ENCODE measurements at regions not wholly inside any gene's neighbourhood (a gene's known extent, or its start where the extent isn't known, plus 50 kb on each side); places are given as distances from the start of the nearest gene placed in this dataset.

DNA sequence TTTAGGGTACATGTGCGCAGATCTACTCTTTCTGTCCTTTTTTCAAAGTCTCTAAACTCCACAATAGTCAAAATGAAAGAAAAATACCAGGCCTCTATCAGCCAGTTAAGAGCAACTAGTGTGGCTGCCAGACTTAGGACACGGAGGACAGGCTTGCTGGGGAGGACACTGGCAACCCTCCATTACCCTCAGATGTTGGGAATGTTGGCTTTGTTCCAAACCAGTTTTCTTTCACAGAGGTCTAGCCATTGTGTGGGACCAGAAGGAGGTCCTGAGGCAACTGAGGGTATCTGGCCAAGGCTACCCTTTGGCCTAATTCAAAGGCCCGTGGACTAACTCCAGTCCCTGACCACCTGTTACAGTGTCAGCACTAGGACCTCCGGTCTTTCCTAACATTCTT lies 51.2 kb upstream of the MED9 start:
- no peaks in the 10 kb centered on the region for H3K27me3 ChIP-seq (ENCODE audit: control insufficient read depth in 3 of 3, insufficient read depth in 3 of 3, low read length in 3 of 3)
- H3K9me3 ChIP-seq (ENCODE audit: control insufficient read depth in 2 of 2, insufficient read depth in 1 of 2, low read depth in 1 of 2, low read length in 1 of 2), result peaks cover 0 to 21% of the 10 kb centered on the region in 2 donors
- WGBS, 3 donors, result 85 to 94% (median 93%) methylated on average over 4 of the region's 4 CpGs
- no peak overlapping the region for H3K4me3 ChIP-seq (ENCODE audit: low read depth in 1 of 3, low read length in 3 of 3)
- H3K36me3 ChIP-seq (ENCODE audit: control insufficient read depth in 3 of 3, insufficient read depth in 2 of 3, low read depth in 1 of 3, low read length in 3 of 3), result no peaks in the 10 kb centered on the region
- H3K4me1 ChIP-seq (ENCODE audit: control insufficient read depth in 3 of 3, insufficient read depth in 2 of 3, low read depth in 1 of 3, low read length in 2 of 3), result no peaks in the 10 kb centered on the region
- no peak for DNase-seq
- no peak for FAIRE-seq
- H3K27ac ChIP-seq (ENCODE audit: low read depth in 1 of 3, low read length in 2 of 3), result no peak overlapping the region

DNA sequence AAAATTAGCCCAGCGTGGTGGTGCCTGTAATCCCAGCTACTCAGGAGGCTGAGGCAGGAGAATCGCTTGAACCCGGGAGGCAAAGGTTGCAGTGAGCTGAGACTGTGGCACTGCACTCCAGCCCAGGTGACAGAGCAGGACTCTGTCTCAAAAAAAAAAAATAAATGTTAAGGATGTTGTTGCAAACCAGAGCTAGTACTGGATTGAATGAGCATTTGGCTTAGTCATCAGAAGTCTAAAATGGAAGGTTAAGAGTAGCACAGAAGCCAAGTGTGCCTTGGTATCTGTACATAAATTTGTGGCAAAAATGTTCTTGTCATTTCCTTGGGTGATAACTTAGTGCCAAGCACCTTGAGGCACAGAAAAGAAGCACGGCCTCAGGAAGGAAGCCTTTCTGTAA lies 50.6 kb upstream of the MED9 start:
- FAIRE-seq (no peak), DNase-seq (no peak)
- 89 to 99% (median 95%) methylated on average over 4 of the region's 4 CpGs for WGBS, 3 donors
- Histone ChIP-seq H3K4me3 (ENCODE audit: low read depth in 1 of 3, low read length in 3 of 3) (no peak overlapping the region), H3K36me3 (ENCODE audit: control insufficient read depth in 3 of 3, insufficient read depth in 2 of 3, low read depth in 1 of 3, low read length in 3 of 3) (no peaks in the 10 kb centered on the region), H3K27ac (ENCODE audit: low read depth in 1 of 3, low read length in 2 of 3) (no peak overlapping the region), H3K27me3 (ENCODE audit: control insufficient read depth in 3 of 3, insufficient read depth in 3 of 3, low read length in 3 of 3) (no peaks in the 10 kb centered on the region), H3K9me3 (ENCODE audit: control insufficient read depth in 2 of 2, insufficient read depth in 1 of 2, low read depth in 1 of 2, low read length in 1 of 2) (peaks cover 0 to 21% of the 10 kb centered on the region in 2 donors), H3K4me1 (ENCODE audit: control insufficient read depth in 3 of 3, insufficient read depth in 2 of 3, low read depth in 1 of 3, low read length in 2 of 3) (no peaks in the 10 kb centered on the region)

All from small intestine (tissue), 7 donors.